Mesothelial cell of epicardium (in vitro differentiated cells): ENCODE measurements at regions not wholly inside any gene's neighbourhood (a gene's known extent, or its start where the extent isn't known, plus 50 kb on each side); places are given as distances from the start of the nearest gene placed in this dataset.

ENCODE experiments used
- DNase-seq, 2 experiments: peaks; one replicate each; pipeline ENCODE4 v3.0.0; 2021; ENCODE audit warnings: low spot score in 2 of 2; ENCODE audit not compliant: unreplicated experiment in 2 of 2
- H3K27ac Mint-ChIP-seq: 2 replicates; pipeline ENCODE4 v1.8.0; 2021; ENCODE audit warnings: mixed read lengths
- H3K27me3 Mint-ChIP-seq: 2 replicates; pipeline ENCODE4 v1.8.0; 2021; ENCODE audit warnings: low read depth, mixed read lengths
- H3K36me3 Mint-ChIP-seq: 2 replicates; pipeline ENCODE4 v1.8.0; 2021; ENCODE audit warnings: mixed read lengths
- H3K4me1 Mint-ChIP-seq: 2 replicates; pipeline ENCODE4 v1.8.0; 2021; ENCODE audit warnings: mixed read lengths
- H3K4me3 Mint-ChIP-seq: 2 replicates; pipeline ENCODE4 v1.8.0; 2021; ENCODE audit warnings: mild to moderate bottlenecking, moderate library complexity, mixed read lengths
- H3K9me3 Mint-ChIP-seq: 2 replicates; pipeline ENCODE4 v1.8.0; 2021; ENCODE audit warnings: mixed read lengths
- TF ChIP-seq, protein P1 (sequence below): fragments of 200-600 bp; sonication (generic); IDR thresholded peaks from one replicate; pipeline ENCODE4 v1.5.0; 2021; ENCODE audit warnings: antibody characterized with exemption; ENCODE audit not compliant: unreplicated experiment

GRCh38 chr7:119127706-119128105, 903.2 kb downstream of the ANKRD7 start:
- H3K27ac Mint-ChIP-seq, result no peak overlapping the region
- DNase-seq, result no peak
- TF ChIP-seq, protein P1, sequence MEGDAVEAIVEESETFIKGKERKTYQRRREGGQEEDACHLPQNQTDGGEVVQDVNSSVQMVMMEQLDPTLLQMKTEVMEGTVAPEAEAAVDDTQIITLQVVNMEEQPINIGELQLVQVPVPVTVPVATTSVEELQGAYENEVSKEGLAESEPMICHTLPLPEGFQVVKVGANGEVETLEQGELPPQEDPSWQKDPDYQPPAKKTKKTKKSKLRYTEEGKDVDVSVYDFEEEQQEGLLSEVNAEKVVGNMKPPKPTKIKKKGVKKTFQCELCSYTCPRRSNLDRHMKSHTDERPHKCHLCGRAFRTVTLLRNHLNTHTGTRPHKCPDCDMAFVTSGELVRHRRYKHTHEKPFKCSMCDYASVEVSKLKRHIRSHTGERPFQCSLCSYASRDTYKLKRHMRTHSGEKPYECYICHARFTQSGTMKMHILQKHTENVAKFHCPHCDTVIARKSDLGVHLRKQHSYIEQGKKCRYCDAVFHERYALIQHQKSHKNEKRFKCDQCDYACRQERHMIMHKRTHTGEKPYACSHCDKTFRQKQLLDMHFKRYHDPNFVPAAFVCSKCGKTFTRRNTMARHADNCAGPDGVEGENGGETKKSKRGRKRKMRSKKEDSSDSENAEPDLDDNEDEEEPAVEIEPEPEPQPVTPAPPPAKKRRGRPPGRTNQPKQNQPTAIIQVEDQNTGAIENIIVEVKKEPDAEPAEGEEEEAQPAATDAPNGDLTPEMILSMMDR, result no peak
- no peaks in the 10 kb centered on the region for H3K27me3 Mint-ChIP-seq
- no peaks in the 10 kb centered on the region for H3K9me3 Mint-ChIP-seq
- H3K4me3 Mint-ChIP-seq, result no peak overlapping the region
- H3K4me1 Mint-ChIP-seq, result no peaks in the 10 kb centered on the region
- no peaks in the 10 kb centered on the region for H3K36me3 Mint-ChIP-seq

GRCh38 chr7:119132436-119132835, 907.9 kb downstream of the ANKRD7 start:
- no peak overlapping the region for H3K4me3 Mint-ChIP-seq

DNA sequence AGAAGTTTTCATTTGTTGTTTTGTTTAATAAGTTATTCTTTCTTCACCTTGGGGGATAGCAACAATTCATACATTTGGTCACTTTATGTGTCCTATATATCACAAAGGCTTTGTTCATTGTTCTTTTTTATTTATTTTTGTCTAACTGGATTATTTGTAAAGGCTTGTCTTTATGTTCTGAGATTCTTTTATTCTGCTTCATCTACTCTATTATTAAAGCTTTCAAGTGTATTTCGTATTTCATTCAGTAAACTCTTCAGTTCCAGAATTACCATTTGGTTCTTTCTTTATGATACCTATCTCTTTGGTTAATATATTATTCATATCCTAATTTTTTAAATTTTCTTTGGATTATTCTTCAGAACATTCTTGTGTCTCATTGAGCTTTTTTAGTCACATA, 942.9 kb downstream of the ANKRD7 start:
- no peak overlapping the region for H3K4me3 Mint-ChIP-seq
- TF ChIP-seq, protein P1, result no peak
- no peaks in the 10 kb centered on the region for H3K27me3 Mint-ChIP-seq
- H3K4me1 Mint-ChIP-seq, result peaks cover 2% of the 10 kb centered on the region
- peaks cover 42% of the 10 kb centered on the region for H3K9me3 Mint-ChIP-seq
- no peak overlapping the region for H3K27ac Mint-ChIP-seq
- no peak for DNase-seq
- peaks cover 8% of the 10 kb centered on the region for H3K36me3 Mint-ChIP-seq

More at GRCh38 chr7:119132436-119132835, 907.9 kb downstream of the ANKRD7 start:
- TF ChIP-seq, protein P1, result no peak
- H3K9me3 Mint-ChIP-seq, result no peaks in the 10 kb centered on the region
- H3K36me3 Mint-ChIP-seq, result no peaks in the 10 kb centered on the region
- no peaks in the 10 kb centered on the region for H3K27me3 Mint-ChIP-seq
- no peak overlapping the region for H3K27ac Mint-ChIP-seq
- no peak for DNase-seq
- no peaks in the 10 kb centered on the region for H3K4me1 Mint-ChIP-seq

DNA sequence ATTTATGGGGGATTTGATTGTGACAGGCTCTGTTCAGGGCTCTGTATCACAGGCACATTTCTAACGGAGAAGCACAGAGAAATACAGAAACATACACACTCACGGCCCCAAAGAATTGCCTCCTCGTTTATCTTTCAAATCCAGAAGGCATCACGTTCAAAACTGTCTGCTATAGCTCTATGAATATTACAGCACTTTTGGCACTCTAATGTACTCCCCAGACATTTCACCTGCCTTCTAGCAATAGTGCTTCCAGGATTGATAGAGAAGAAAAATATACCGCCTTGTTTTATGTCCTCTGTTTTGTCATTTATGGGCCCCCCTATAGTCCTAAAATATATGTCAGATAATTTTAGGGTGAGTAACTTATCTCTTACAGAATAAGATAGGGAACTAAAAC, 947.5 kb downstream of the ANKRD7 start:
- Mint-ChIP-seq H3K27me3 (no peaks in the 10 kb centered on the region), H3K9me3 (peaks cover 11% of the 10 kb centered on the region), H3K36me3 (peaks cover 2% of the 10 kb centered on the region), H3K4me1 (peaks cover 12% of the 10 kb centered on the region), H3K4me3 (no peak overlapping the region), H3K27ac (no peak overlapping the region)
- no peak for DNase-seq
- TF ChIP-seq, protein P1, result no peak

- no peaks in the 10 kb centered on the region for H3K36me3 Mint-ChIP-seq
- no peaks in the 10 kb centered on the region for H3K9me3 Mint-ChIP-seq
- H3K4me3 Mint-ChIP-seq, result no peak overlapping the region
- no peak overlapping the region for H3K27ac Mint-ChIP-seq
- peak in 1 of 2 experiments; percentile 48 for DNase-seq
- H3K4me1 Mint-ChIP-seq, result peaks cover 25% of the 10 kb centered on the region
- no peaks in the 10 kb centered on the region for H3K27me3 Mint-ChIP-seq
- TF ChIP-seq, protein P1, result peak; percentile 79
Observed at GRCh38 chr7:119175911-119176627, 951.6 kb downstream of the ANKRD7 start.
